Left cardiac atrium (tissue), 4 donors: ENCODE measurements at regions not wholly inside any gene's neighbourhood (a gene's known extent, or its start where the extent isn't known, plus 50 kb on each side); places are given as distances from the start of the nearest gene placed in this dataset.
A peak's percentile ranks its signal among the peaks of the same experiment; 100 is the strongest.

Experiments
- ATAC-seq, 2 donors: fragments of 200-7000 bp; cut with Tn5 transposase; one replicate each; pipeline ENCODE4 v1.9.1; 2020; ENCODE audit warnings: mild to moderate bottlenecking in 2 of 2, moderate library complexity in 2 of 2
- DNase-seq: peaks from one replicate; pipeline ENCODE4 v3.0.0-alpha.2; 2020
- intact Hi-C, 2 donors: fragments of 100-400 bp; cut with DNase I; formaldehyde crosslinking; loops; one replicate each; pipeline versions ENCODE4 v1.14.1 to v1.15.1; 2022 to 2023
- donor health status: DM: no; HTN: yes; CAD: no.
- donor health status: DM: no; HTN: yes; CAD: no; lungs with severe emphysema.
- donor health status: DM: yes; HTN: yes; CAD: no.
- donor health status: Dilated cardiomyopathy.

DNA sequence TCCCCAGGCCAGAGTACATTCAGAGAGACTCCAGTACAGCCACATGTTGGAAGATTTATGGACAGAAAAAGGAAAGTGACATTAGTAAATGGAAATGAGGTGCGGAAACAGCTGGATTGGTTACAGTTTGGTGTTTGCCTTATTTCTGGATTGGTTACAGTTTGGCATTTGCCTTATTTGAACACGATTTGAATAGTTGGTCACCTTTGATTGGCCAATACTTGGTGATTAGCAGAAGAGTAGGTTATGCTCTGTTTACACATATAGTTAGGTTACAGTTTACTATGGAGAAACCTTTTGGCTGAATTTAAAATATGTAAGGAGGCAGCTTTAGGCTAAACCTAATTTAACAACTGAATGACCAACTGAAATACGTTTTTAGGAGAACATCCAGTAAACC is 173.7 kb downstream of the AASDH start:
- intact Hi-C loops, result no loop called here
- DNase-seq (no peak), ATAC-seq (no peak)

DNA sequence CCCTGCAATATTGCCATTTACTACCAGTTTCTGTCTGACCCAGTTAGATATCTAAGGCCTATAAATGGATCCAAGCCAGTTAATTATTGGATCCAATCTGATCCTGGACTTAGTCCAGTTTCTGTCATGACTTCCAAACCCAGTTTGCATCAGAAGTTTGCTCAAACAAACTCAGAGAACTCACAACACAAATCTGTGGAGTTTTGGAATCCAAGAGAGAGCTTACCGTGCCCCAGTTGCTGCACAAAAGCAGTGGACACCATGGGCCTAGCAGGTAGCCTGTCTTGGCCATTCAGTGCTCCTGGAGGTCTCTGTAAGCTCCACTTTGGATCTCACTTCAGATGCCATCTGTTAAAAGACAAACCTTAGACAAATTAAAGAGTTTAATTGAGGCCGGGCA is 174.5 kb downstream of the AASDH start:
- intact Hi-C loops, result no loop called here
- ATAC-seq (no peak), DNase-seq (no peak)

DNA sequence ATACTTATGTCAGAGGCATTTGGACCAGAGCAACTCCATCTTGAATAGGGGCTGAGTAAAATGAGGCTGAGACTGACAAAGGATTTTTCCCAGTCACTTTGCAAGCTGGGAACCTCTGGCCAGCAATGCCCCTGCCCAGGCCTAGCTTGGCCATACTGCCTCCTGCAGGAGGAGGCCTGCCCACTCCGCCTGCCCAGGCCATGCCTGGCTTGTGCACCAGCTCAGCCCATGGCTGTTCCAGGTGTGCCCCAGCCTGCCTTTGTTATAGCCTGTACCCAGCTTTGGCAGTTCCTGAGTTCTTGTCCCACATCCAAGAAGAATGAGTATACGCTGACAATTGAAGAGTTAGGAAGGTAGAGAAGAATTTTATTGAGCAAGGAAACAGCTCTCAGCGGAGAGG is 176.1 kb downstream of the AASDH start:
- ATAC-seq (no peak), DNase-seq (no peak)
- intact Hi-C loops, result no loop called here

DNA sequence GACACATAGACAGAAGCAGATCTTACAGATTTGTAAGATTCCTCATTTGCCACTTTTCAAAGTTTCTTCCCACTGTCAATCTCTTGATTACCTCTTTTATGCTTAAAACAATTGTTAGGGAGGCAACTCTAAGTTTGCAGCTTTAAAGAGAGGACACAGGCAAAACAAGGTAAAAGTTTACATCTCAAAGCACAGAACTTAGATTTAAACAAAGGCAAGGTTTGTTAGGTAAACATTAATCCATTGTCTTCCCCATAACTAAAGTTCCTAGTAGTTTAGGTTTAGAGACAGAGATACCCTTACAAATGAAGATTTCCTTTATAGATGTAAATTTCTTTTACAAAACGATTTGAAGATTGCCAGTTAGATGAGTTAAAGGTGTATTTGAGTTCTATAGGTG is 176.9 kb downstream of the AASDH start:
- no peak for DNase-seq
- intact Hi-C loops, result no loop called here
- no peak for ATAC-seq

DNA sequence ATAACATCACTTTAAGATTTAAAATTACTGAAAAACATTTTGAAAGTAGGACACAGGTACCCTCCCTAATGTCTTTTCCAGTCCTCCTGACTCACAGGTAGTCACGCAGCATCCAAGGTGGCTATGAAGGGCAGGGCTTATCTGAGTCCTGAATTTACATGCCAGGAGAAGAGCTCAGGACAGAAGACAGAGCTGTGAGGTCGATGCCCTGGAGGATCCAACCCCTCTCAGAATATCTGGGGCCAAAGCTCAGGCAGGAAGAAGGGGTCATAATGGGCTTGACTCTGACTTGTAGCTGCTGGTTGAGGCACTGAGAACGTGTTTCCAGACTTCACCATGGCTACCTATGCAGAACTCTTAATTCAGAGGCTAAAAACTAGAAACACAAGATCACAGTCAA is 177.5 kb downstream of the AASDH start:
- DNase-seq (no peak), ATAC-seq (no peak)
- intact Hi-C loops, result no loop called here

DNA sequence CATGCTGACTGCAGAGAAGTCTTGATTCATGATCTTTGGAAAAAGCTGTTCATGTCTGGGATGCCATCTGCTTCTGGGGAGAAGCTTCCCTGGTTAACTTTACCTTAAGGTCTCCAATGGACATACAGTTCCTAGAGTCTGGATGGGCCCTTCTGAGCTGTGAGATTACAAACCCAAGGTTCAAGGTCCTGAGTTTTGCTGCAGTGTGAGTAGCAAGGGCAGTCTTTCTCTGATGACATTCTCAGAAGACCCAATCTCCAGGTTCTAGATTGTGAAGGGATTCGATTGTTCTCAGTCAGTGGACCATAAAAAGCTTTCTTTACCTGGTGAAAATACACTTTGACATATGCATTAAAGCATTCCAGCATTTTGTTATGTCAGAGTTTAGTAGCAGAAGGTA is 179.2 kb downstream of the AASDH start:
- intact Hi-C loops, result no loop called here
- DNase-seq (no peak), ATAC-seq (no peak)

DNA sequence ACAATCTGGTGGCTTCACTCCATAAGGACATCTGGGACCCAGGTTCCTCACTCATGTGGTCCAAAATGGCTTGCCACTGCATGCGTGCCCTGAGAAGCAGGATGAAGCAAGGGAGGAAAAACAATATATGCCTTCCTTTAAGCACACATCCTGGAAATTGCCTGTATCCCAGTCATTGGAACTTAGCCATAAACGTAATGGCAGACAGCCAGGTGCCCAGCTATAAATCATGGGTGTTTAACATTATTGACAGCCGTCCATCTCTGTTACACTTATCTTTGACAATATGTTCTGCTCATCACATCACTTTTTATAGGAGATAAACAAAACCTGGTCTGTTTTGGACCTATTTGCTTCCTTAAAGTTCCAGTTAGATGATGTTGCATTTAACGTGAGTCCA is 181.0 kb downstream of the AASDH start:
- ATAC-seq, result no peak
- intact Hi-C loops, result no loop called here
- DNase-seq, result no peak

DNA sequence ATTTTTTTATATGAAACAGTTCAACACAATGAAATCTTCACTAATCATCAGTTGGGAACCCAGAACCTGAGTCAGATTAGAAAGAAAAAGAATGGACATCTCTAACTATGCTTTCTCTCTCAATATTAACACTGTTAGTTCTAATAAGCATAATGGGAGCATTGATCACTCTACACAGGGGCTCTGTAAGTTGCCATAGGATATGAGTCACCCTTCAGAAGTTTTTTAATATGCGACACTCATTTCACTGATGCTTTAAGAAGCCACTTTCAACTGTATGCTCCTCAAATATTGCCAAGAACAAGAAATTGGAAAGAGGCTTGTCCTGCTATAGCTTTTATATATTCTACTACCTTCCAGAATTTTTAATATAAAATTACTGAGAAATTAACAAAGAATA is 187.0 kb downstream of the AASDH start:
- DNase-seq (no peak), ATAC-seq (no peak)
- intact Hi-C loops, result no loop called here

DNA sequence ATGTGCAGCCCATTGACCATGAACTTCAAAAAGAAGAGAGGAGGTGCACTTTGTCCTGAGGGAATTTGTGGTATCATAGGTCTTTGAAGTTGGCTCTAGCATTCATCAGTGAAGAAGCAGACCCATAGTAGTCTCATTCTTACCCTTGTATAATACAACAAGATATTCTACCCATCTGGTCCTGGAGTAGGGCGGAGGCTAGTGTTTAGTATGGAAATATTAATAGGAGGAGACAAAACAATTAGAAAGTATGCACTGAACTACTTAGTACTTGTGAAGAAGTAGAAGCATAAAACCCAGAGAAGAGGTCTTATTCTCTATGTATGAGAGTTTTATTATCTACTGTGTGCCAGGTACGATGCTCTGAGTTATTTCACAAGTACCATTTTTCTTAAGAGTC is 189.0 kb downstream of the AASDH start:
- intact Hi-C loops, result no loop called here
- no peak for ATAC-seq

DNA sequence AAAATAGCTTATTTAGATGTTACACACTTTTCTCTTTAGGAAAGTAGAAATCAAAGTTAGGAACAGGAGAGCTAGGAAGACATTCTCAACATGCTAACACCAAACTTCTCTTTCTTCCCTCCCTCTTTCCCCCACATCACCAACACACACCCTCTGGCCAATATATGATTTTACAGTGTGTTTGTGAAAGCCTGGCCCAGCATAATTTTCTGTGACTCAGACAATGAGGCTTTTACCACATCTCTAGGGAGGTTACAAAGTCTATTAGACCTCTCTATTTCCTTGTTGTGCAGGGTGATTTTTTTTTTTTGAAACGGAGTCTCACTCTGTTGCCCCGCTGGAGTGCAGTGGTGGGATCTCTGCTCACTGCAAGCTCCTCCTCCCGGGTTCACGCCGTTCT is 189.9 kb downstream of the AASDH start:
- ATAC-seq (peak in 1 of 2 donors; percentile 40), DNase-seq (no peak)
- intact Hi-C loops, result no loop called here

More for the DNA sequence above, 189.0 kb downstream of the AASDH start:
- no peak for DNase-seq

DNA sequence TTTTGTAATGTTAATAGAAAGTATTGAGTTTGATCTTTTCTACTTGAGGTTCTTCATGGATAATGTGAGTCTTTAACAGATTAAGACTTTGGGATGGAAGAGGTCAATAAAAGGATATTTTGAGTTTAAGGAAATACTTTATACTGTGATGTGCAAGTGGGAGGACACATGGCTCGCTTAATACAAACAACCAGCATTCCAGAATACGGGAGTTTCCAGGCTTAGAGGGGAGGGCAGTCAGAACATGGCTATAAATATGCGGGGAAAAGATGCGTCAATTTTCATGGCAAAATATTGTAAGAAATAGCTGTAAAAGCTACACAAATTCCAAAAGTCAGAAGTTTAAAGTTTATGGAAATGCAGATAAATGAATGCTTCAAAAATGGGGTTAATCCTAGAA is 192.3 kb downstream of the AASDH start:
- no peak for DNase-seq
- intact Hi-C loops, result no loop called here
- no peak for ATAC-seq

DNA sequence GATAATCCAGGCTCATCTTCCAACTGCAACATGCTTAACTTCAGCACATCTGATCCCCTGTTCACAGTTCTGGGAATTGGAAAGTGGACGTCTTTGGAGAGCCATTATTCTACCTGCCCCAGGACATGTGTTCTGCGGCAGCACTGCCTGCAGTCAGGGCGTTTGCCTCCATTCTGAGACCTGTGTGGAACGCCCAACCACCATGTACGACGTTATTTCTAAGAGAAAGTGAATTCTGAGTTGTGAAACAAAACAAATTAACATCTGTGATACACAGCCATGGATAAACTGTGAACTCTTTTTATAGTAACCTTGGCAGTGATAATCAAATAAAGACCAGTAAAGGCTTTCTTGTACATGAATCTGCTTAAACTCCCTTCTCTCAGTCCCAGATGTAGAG is 195.8 kb downstream of the AASDH start:
- ATAC-seq (no peak), DNase-seq (no peak)
- intact Hi-C loops, result no loop called here

DNA sequence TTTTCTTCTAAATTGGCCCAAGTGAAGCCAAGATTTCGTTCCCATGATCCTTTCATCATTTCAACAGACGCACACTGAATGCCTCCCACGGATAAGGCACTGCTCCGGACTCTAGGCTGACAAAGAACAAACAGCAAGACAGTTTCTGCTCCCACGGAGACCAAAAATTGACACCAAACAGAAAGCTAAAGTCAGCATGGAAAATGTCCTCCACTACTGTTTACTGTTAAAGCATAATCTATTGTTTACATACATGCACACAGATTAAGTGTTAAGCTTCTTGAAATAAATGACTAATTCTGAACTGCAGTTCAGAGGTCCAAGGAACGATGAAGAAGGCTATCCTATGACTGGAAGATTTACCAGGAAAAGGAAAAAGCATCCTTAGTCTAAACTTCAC is 199.6 kb downstream of the AASDH start:
- intact Hi-C loops, result no loop called here
- DNase-seq (no peak), ATAC-seq (no peak)

DNA sequence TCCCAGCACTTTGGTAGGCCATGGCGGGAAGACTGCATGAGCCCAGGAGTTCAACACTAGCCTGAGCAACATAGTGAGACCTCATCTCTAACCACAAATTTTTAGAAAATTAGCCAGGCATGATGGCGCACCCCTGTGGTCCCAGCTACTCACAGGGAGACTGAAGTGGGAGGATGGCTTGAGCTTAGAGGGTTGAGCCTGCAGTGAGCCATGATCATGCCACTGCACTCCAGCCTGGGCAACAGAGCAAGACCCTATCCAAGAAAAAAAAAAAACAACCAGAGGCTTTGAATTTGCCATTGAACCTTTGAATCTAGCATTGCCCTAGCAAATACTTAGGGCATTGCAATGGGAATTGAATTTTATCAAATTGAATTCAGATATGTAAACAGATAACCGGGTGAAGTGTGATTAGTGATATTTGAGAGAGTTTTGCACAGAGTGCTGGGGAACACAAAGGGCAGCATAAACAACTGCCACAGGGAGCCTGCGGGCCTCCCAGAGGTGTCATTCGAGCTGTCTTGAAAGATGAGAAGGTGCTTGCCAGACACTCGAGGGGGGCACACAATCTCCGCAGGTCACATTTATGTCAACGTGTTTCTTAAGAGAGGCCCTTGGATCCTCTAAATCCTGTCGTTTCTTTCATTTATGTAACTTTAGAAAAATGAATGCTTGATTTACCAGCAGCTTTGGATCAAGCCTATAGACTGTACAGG is 200.3 kb downstream of the AASDH start:
- DNase-seq, result no peak
- intact Hi-C loops, result no loop called here
- ATAC-seq, result no peak

DNA sequence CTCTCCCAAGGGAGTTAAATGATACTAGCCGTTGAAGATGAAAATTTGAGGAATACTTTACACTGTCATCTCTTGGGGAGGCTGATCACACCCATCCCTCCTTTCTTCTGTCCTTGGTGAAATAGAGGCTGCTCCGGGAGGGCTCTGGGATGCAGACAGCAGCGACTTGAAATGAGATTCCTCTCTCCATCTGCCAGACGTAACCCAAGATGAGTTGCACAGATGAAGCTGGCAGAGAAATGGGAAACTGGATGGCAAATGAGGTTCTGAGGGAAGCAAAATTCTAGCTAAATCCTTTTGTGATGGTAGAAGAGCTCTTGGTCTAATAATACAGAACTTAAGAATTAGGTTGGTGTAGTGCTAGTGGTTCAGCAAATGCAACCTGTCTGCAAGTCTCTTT is 201.4 kb downstream of the AASDH start:
- ATAC-seq (no peak), DNase-seq (no peak)
- intact Hi-C loops, result no loop called here

DNA sequence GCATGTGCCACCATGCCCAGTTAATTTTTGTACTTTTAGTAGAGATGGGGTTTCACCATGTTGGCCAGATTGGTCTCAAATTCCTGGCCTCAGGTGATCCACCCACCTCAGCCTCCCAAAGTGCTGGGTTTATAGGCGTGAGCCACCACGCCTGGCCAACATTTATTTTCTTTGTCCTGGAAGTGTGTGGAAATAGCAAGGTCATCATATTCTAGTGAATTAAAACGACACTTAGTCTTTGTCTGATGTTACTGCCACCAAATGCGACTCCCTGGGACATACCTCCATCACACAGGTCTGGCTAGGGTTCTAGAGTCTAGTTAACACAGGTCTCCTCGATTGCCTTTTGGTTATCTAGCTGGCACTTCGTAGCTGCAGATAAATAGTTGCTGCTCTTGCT is 203.1 kb downstream of the AASDH start:
- DNase-seq (no peak), ATAC-seq (no peak)
- intact Hi-C loops, result no loop called here

DNA sequence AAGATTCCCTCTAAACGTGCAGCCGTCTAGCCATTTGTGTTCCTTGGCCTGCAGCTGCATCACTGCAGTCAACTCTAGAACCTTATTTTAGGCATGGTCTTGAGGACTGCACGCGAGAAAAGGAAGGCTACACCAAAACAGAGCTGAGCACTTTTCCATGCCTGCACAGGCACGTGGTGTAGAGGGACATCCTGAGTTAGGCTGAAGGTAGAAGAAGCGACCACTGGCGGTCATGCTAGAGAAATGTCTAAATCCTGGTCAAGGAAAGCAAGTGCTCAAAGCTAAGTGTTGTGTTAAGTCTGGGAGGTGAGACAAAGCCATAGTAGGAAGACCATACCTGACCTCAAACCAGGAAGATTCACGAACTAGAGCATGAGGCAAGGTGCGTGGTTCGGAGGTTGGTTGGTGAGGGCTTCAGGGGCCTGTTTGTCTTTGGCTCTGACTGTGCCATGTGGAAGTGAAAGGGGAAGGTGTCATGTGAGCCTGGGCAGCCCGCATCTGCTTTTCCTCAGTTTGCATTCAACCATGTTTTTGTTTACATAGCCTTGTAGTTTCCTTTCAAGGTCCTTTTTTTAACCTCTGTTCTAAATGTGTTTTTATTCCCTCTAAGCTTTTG is 203.8 kb downstream of the AASDH start:
- DNase-seq (no peak), ATAC-seq (no peak)
- intact Hi-C loops, result no loop called here

DNA sequence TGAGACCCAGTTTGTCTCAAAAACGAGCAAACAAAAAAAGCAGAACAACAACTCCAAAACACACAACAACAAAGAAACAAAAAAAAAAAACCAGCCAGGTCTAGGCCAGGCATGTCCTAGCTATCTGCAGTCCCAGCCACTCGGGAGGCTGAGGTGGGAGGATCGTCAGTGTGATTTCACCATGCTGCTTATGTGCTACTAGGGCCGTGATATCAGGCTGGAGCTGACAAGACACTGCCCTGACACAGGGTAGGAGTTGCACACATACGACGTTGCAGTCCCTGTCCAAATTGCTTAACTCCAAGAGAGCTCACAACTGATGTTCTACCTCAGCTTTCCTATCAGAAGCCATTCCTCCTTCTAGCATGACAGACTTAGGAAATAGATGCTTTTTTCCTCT is 204.9 kb downstream of the AASDH start:
- DNase-seq (no peak), ATAC-seq (no peak)
- intact Hi-C loops, result no loop called here

DNA sequence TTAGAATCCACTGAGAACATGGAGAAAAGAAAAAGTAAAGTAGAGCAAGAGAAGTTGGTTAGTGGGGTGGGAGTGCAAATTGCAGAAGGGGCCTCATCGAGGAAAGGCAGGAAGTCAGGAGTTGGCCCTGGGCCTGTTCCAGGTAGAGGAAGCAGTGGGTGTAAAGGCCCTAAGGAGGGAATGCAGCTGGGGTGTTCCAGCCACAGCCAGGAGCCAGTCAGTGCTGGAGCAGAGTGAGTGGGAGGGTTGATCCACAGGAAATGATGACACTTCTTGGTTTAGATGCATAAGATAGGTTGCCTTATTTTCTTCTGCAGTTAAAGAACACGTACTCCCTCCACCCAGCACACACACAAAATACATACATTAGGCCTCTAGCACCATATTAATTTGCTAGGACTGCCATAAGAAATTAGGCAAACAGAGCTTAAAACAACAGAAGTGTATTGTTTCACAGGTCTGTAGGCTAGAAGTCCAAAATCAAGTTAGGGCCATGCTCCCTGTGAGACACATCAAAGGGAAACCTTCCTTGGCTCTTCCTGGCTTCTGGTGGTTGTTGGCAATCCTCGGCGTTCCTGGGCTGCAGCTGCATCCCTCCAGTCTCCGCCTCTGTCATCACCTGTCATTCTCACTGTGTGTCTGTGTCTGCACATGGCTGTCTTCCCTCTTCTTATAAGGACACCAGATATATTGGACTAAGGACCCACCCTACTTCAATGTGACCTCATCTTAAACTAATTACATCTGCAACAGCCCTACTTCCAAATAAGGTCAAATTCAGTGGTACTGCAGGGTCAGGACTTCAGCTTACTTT is 205.9 kb downstream of the AASDH start:
- DNase-seq, result no peak
- no peak for ATAC-seq

DNA sequence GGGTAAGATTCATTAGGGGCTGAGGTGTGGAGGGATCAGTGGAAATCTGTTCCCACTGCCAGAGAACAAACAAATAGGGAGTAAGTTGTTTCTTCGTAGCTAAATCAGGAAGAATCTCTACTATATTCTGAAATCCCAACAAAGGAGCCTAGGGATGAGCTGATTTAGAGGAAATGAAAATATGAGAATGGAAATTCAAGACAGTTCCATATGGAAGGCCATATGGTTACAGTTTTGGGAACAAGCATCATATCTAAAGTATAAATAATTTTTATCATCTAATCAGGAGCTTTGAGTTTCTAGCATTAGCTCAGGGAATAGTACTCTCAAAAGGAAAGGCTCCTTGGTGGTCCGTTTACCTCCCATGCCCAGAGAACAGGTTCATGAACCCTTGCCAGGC is 218.2 kb downstream of the AASDH start:
- DNase-seq (no peak), ATAC-seq (no peak)
- intact Hi-C loops, result no loop called here

More for the DNA sequence above, 205.9 kb downstream of the AASDH start:
- intact Hi-C loops, result no loop called here

DNA sequence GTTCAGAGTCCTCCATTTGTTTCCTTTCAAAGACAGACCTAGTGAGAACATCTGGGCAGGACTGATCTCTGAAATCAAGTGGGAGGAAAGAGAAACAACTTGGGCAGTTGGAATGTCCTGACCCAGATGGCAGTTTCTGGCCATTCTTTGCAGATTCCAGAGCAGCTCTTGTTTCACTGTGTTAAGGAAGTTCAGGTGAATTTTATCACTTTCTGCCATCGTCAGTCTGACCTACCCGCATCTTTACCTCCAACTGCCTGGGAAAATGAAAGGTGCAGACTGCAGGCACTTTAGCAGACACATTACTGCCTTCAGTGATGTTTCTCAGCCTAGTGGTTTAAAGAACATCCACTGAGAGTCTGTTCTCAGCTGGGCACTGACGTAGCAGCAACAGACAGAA is 216.2 kb downstream of the CEP135 start:
- DNase-seq, result no peak
- no peak for ATAC-seq
- intact Hi-C loops, result no loop called here
